ENCODE measurements at regions not wholly inside any gene's neighbourhood (a gene's known extent, or its start where the extent isn't known, plus 50 kb on each side); places are given as distances from the start of the nearest gene placed in this dataset.
A peak's percentile ranks its signal among the peaks of the same experiment; 100 is the strongest.

GRCh38 chr12:5344131-5344530, 87.8 kb upstream of the NTF3 start:
- no peak for DNase-seq (ENCODE audit: low read depth)
- H3K4me3 ChIP-seq (ENCODE audit: low read depth, low read length), result no peak overlapping the region
- TF ChIP-seq, protein P1, sequence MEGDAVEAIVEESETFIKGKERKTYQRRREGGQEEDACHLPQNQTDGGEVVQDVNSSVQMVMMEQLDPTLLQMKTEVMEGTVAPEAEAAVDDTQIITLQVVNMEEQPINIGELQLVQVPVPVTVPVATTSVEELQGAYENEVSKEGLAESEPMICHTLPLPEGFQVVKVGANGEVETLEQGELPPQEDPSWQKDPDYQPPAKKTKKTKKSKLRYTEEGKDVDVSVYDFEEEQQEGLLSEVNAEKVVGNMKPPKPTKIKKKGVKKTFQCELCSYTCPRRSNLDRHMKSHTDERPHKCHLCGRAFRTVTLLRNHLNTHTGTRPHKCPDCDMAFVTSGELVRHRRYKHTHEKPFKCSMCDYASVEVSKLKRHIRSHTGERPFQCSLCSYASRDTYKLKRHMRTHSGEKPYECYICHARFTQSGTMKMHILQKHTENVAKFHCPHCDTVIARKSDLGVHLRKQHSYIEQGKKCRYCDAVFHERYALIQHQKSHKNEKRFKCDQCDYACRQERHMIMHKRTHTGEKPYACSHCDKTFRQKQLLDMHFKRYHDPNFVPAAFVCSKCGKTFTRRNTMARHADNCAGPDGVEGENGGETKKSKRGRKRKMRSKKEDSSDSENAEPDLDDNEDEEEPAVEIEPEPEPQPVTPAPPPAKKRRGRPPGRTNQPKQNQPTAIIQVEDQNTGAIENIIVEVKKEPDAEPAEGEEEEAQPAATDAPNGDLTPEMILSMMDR (IDR thresholded peaks at IDR 0.05; ENCODE audit: insufficient read depth, low read depth, low read length), result no peak

GRCh38 chr12:5345534-5345933, 86.4 kb upstream of the NTF3 start:
- no peak overlapping the region for H3K4me3 ChIP-seq (ENCODE audit: low read depth, low read length)
- DNase-seq (ENCODE audit: low read depth), result no peak
- TF ChIP-seq, protein P1 (IDR thresholded peaks at IDR 0.05; ENCODE audit: insufficient read depth, low read depth, low read length), result no peak

GRCh38 chr12:5348057-5348456, 83.9 kb upstream of the NTF3 start:
- DNase-seq (ENCODE audit: low read depth), result no peak
- TF ChIP-seq, protein P1 (IDR thresholded peaks at IDR 0.05; ENCODE audit: insufficient read depth, low read depth, low read length), result no peak
- no peak overlapping the region for H3K4me3 ChIP-seq (ENCODE audit: low read depth, low read length)

- DNase-seq (ENCODE audit: low read depth), result peak; percentile 1
- no peak overlapping the region for H3K4me3 ChIP-seq (ENCODE audit: low read depth, low read length)
- TF ChIP-seq, protein P1 (IDR thresholded peaks at IDR 0.05; ENCODE audit: insufficient read depth, low read depth, low read length), result no peak
Measured at GRCh38 chr12:5348491-5348890, 83.4 kb upstream of the NTF3 start.

- H3K4me3 ChIP-seq (ENCODE audit: low read depth, low read length), result no peak overlapping the region
- TF ChIP-seq, protein P1 (IDR thresholded peaks at IDR 0.05; ENCODE audit: insufficient read depth, low read depth, low read length), result no peak
- DNase-seq (ENCODE audit: low read depth), result no peak
Measured at GRCh38 chr12:5364036-5364770, 67.7 kb upstream of the NTF3 start.

- no peak overlapping the region for H3K4me3 ChIP-seq (ENCODE audit: low read depth, low read length)
- TF ChIP-seq, protein P1 (IDR thresholded peaks at IDR 0.05; ENCODE audit: insufficient read depth, low read depth, low read length), result no peak
- DNase-seq (ENCODE audit: low read depth), result no peak
Measured at GRCh38 chr12:5369298-5369697, 62.6 kb upstream of the NTF3 start.

DNA sequence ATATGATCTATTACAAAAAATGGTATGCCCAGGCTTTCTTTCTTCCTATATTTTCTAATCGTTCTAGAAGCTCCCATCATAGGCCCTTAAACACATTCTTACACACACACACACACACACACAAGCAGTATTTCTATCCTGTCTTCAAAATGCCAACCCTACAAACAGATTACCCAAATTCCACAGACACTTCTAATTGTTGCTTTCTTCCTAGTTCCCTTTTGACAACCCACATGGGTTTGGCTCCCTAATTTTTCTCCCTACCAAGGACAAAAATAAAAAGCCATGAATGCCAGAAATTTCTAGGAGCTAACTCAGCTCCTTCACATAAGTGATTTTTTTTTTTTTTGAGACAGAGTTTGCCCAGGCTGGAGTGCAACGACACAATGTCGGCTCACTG, 60.3 kb upstream of the NTF3 start:
- no peak overlapping the region for H3K4me3 ChIP-seq (ENCODE audit: low read depth, low read length)
- TF ChIP-seq, protein P1 (IDR thresholded peaks at IDR 0.05; ENCODE audit: insufficient read depth, low read depth, low read length), result no peak
- no peak for DNase-seq (ENCODE audit: low read depth)
